Activated CD8-positive, alpha-beta memory T cell treated with anti-CD3 and anti-CD28 coated beads, Interleukin-2, amount 10 ng/mL, durations not matched to agents 7 days and 5 days (primary cell): ENCODE measurements at regions not wholly inside any gene's neighbourhood (a gene's known extent, or its start where the extent isn't known, plus 50 kb on each side); places are given as distances from the start of the nearest gene placed in this dataset.

Source experiments
- ATAC-seq: fragments of 150-1000 bp; cut with Tn5 transposase; one replicate; pipeline ENCODE4 v1.10.0; 2021; ENCODE audit warnings: moderate library complexity
- CTCF ChIA-PET: fragments of 350-600 bp; sonication (Branson Sonifier 250); formaldehyde crosslinking; loops from one replicate; lab custom pipeline; 2021; ENCODE audit warnings: antibody characterized with exemption; lab: Charles Lee
- DNase-seq: peaks from one replicate; pipeline ENCODE4 v3.0.0-alpha.2; 2020
- H3K27ac Mint-ChIP-seq: one replicate; pipeline ENCODE4 v1.8.0; 2021; ENCODE audit warnings: mild to moderate bottlenecking, mixed read lengths
- H3K27me3 Mint-ChIP-seq: one replicate; pipeline ENCODE4 v1.8.0; 2021; ENCODE audit warnings: mixed read lengths
- H3K36me3 Mint-ChIP-seq: one replicate; pipeline ENCODE4 v1.8.0; 2021; ENCODE audit warnings: mild to moderate bottlenecking, mixed read lengths
- H3K4me1 Mint-ChIP-seq: one replicate; pipeline ENCODE4 v1.8.0; 2021; ENCODE audit warnings: mixed read lengths
- H3K4me3 Mint-ChIP-seq: one replicate; pipeline ENCODE4 v1.8.0; 2021; ENCODE audit warnings: mild to moderate bottlenecking, moderate library complexity, mixed read lengths
- H3K9me3 Mint-ChIP-seq: one replicate; pipeline ENCODE4 v1.8.0; 2022; ENCODE audit warnings: low read depth, mixed read lengths

DNA sequence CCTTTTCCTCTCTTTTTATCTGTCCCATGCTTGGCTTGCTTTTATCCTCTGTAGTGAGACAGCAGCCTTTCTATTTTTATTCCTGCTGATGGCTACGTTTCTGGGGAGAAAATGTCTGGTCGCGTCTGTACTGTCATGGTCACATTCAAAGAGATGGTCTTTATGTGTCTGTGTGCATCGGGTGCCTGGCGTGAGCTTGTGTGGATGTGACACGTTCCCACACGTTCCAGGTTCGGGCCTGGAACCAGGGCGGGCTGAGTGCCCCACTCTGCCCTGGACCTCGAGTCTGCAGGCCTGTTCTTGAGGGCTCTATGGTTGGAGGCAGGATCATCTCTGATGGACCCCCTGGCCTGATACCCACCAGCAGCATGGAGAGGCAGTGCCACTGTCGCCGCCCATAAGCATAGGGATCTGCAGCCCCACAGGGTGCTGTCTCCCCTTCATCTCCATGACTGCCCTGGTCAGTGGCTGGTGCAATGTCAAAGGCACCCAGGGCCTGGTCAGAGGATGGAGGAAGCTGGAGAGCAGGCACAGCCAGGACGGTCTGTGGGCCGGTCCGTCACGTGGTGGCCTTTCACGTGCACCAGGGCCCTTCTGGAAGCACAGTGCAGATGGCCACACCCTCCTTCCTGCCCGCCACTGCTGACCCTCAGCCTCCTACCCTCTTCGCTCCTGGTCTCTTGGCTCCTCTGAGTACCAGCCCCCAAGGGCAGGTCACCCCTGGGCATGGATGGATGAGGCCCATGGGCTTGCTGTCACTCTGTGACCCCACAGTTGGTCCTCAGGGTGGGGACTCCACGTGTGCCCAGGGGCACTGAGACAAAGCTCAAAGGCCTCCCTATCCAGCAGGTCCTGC is 149.2 kb upstream of the TWIST2 start:
- no peak overlapping the region for H3K4me3 Mint-ChIP-seq
- H3K36me3 Mint-ChIP-seq = no peaks in the 10 kb centered on the region
- no peak for DNase-seq
- ATAC-seq = no peak
- H3K27ac Mint-ChIP-seq = no peak overlapping the region
- H3K9me3 Mint-ChIP-seq = no peaks in the 10 kb centered on the region
- no peaks in the 10 kb centered on the region for H3K27me3 Mint-ChIP-seq
- CTCF ChIA-PET = no interaction called here
- H3K4me1 Mint-ChIP-seq = no peaks in the 10 kb centered on the region

DNA sequence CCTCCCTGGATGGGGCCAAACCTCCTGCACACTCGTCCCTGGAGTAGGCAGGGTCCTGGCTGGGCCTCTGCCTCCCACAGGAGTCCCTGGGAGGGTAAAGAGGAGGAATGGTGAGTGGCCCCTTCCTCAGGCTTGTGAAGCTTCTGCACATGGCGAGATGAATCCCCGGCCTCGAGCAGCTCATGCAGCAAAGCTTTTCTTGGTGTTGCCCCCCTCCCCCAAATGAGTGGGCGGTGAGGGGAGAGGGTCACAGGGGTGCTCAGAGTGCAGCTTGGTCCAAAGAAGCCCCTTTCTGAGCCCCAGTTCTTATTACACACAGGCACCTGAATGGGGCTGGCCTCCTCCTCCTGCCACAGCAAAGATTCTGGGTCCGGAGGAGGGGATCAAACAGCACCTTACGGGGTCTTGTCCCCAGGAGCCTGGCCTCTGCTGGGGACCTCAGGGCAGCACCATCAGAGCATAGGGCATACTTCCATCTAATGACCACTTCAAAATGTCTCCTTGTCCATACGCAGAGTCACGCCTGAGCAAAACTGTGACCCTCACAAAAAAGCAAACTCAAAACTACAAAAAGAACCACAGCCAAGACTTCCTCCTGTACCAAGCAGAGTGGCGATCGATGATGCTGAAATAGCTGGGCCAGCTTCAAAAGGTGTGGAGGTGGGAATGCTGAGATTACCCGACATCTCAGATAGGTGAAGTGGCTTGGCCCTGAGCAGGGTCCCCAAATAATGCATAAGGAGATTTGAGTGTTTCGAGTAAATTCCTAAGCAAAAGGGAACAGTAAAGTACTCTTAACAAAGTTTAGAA is 148.4 kb upstream of the TWIST2 start:
- Mint-ChIP-seq H3K27ac (no peak overlapping the region), H3K27me3 (no peaks in the 10 kb centered on the region), H3K36me3 (no peaks in the 10 kb centered on the region), H3K4me1 (no peaks in the 10 kb centered on the region), H3K9me3 (no peaks in the 10 kb centered on the region), H3K4me3 (no peak overlapping the region)
- CTCF ChIA-PET = no interaction called here
- no peak for ATAC-seq
- DNase-seq = no peak

DNA sequence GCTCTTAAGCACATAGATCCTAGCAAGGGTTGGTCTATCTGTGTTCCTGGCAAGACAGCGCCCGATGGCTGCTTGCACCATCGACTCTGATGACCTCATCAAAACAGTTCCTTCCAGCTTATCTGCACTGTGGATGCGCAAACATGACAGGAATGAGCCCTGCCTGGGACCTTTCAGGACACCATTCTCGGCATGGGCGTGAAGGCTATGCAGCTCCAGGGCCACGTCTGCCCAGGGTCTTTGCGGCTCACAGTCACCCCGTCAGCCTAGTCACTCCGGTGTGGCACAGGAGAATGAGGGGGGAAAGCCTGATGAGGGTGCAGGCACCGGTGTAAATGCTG is 147.8 kb upstream of the TWIST2 start:
- H3K27ac Mint-ChIP-seq = no peak overlapping the region
- no peaks in the 10 kb centered on the region for H3K9me3 Mint-ChIP-seq
- CTCF ChIA-PET = no interaction called here
- H3K4me3 Mint-ChIP-seq = no peak overlapping the region
- DNase-seq (no peak), ATAC-seq (no peak)
- no peaks in the 10 kb centered on the region for H3K27me3 Mint-ChIP-seq
- no peaks in the 10 kb centered on the region for H3K4me1 Mint-ChIP-seq
- no peaks in the 10 kb centered on the region for H3K36me3 Mint-ChIP-seq

DNA sequence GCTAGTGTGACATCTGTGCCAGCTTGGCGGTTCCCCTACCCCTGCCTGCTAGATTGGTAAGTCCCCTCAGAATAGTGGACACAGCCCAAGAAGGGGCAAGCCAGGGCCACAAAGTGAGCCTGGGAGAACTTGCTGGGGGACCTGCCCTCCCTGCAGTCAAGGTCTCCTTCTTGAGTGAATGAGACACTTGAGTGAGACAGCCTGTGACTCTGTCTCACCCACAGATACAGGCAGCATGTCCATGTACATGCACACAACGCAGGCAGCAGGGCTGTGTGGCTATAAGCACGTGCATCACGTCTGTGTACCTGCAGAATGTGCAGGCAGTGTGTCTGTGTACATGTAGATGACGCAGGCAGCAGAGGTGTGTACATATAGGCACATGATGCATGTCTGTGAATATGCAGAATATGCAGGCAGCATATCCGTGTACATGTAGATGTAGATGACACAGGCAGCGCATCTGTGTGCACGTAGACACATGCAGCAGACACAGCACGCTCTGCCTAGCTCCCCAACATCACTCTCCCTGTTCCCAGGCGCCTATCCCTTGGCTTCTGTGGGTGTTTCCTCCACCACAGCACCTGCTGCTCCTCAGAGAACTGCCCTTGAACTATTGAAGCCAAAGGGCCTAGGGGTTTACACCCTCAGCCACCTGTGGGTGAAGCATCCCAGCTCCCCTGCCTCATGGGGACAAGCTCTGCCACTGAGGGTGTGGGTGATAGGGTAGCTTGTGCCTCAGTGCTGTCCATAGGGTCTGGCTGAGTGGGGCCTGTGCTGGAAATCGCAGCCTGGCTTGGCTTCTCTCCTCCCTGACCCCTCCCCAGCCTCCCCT is 147.2 kb upstream of the TWIST2 start:
- Mint-ChIP-seq H3K36me3 (no peaks in the 10 kb centered on the region), H3K27ac (no peak overlapping the region), H3K9me3 (no peaks in the 10 kb centered on the region), H3K4me3 (no peak overlapping the region), H3K4me1 (no peaks in the 10 kb centered on the region), H3K27me3 (peaks cover 2% of the 10 kb centered on the region)
- DNase-seq (no peak), ATAC-seq (no peak)
- CTCF ChIA-PET = interaction anchor here (0.6 kb wide), 1 partner anchor 202 kb away, joined by 3 read pairs; no protein-coding TSS in a partner anchor

DNA sequence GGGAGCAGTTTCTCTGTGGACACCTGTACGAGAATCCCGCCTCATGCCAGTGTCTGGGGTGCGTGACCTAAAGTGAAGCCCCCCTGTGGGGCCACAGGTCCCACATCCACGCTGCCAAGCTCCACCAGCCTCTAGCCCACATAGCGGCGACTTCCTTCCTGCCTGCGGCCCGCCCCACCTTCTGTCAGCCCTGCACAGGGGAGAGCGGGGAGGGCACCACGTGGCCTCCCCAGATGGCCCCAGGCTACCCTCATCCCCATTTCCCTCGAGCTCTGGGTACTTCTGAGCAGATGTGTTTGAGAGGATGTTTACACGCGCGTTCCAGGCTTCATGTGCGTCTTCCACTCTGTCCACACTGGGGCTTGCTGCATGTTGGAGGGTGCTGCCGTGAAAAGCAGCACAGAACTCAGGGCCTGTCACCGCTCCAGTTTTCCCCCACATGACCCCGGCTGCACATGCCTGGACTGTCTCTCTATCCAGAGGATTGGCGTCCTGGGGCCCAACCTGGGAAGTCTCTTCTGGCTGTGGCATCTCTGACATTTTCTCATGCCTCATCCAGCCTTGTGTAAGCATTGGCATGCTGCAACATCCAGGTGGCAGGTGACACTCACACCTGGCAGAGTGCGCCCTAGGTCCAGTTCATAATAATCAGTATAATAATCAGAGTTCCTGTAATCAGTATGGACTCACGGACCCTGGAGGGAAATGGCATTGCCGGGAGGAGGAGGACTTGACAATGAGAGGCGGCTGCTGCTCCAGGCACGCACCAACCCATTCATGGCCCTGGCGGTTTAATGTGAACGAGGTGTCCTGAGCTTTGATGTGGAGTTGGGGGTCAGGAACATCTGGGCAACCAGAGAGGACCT is 146.3 kb upstream of the TWIST2 start:
- no peak for DNase-seq
- no peak overlapping the region for H3K27ac Mint-ChIP-seq
- no peaks in the 10 kb centered on the region for H3K4me1 Mint-ChIP-seq
- peaks cover 5% of the 10 kb centered on the region for H3K27me3 Mint-ChIP-seq
- H3K4me3 Mint-ChIP-seq = no peak overlapping the region
- ATAC-seq = no peak
- CTCF ChIA-PET = no interaction called here
- H3K36me3 Mint-ChIP-seq = no peaks in the 10 kb centered on the region
- H3K9me3 Mint-ChIP-seq = no peaks in the 10 kb centered on the region

DNA sequence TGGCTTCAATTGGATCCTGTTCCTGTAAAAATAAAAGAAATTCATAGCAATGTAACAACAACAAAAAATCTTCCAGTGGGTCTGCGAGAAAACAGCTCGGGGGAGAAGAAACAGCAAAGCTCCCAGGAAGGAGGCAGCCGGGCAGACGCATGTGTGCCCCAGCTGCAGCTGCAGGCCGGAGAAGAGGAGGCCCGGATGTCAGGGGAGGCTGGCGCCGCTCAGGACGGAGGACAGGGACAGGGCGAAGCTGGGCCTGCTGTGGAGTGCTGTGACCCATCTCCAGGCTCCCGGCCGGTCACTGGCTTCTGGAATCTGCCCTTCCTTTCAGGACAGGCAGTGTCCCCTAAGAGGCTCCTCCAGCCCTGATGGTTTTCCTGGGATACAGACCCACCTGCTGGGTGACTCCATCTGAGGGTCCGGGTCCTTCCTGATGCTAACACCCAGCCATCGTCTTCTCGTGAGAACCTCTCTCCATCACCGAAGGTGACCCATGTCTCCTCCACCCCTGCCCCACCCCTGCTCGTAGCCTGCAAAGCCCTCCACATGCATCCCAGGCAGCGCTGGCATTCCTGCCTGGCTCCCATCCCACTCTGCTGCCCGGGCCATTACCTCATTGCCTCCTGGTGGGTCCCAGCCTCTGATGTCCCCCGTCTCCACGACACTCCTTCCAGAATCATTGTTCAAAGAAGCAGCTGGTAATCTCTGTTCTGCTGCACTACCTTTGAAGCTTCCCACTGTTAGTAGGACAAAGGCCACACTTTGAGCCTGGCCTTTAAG is 145.4 kb upstream of the TWIST2 start:
- no peak for ATAC-seq
- no peak for DNase-seq
- Mint-ChIP-seq H3K9me3 (no peaks in the 10 kb centered on the region), H3K36me3 (no peaks in the 10 kb centered on the region), H3K27me3 (peaks cover 9% of the 10 kb centered on the region), H3K4me3 (no peak overlapping the region), H3K27ac (no peak overlapping the region), H3K4me1 (no peaks in the 10 kb centered on the region)
- CTCF ChIA-PET = no interaction called here

DNA sequence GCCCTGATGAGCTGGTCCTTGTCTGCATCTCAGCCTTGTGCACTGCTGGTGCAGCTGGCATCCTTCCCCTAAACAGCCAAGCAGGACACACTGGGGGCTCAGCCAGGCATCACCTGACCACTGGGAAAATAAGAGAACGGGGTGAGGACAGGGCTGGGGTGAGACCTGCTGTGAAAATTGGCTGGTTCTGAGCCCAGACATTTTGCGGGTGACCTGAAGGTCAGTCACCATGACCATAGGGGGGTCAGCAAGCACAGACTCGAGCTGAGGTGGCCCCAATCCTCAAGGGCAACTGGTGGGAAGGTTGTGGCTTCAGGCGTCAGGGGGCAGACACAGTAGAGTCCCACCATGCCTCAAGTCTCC is 144.9 kb upstream of the TWIST2 start:
- no peak overlapping the region for H3K4me3 Mint-ChIP-seq
- CTCF ChIA-PET = no interaction called here
- H3K27ac Mint-ChIP-seq = no peak overlapping the region
- H3K36me3 Mint-ChIP-seq = no peaks in the 10 kb centered on the region
- DNase-seq = peak; percentile 11
- H3K27me3 Mint-ChIP-seq = peaks cover 14% of the 10 kb centered on the region
- ATAC-seq = no peak
- no peaks in the 10 kb centered on the region for H3K4me1 Mint-ChIP-seq
- no peaks in the 10 kb centered on the region for H3K9me3 Mint-ChIP-seq

DNA sequence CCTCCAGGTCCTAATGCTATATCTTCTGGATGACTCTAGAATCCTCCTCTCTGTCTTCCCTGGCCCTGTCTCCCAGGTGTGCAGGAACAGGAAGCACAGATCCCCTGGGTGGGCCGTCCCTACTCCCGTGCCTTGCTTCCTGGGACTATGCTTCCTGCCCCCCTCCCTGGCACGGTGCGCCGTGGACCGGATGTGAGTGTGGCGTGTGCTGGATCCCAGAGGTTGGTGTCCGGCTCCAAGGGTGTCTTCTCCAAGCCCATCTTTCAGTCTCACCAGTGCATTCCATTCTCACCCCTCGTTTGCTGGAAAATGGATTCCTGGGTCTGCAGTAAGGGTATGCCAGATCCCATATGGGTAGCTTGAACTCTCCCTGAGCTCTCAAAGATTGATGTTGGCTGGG is 144.4 kb upstream of the TWIST2 start:
- no peak for DNase-seq
- peaks cover 16% of the 10 kb centered on the region for H3K27me3 Mint-ChIP-seq
- H3K9me3 Mint-ChIP-seq = no peaks in the 10 kb centered on the region
- CTCF ChIA-PET = no interaction called here
- no peak overlapping the region for H3K27ac Mint-ChIP-seq
- no peaks in the 10 kb centered on the region for H3K4me1 Mint-ChIP-seq
- H3K36me3 Mint-ChIP-seq = no peaks in the 10 kb centered on the region
- H3K4me3 Mint-ChIP-seq = no peak overlapping the region
- ATAC-seq = no peak

DNA sequence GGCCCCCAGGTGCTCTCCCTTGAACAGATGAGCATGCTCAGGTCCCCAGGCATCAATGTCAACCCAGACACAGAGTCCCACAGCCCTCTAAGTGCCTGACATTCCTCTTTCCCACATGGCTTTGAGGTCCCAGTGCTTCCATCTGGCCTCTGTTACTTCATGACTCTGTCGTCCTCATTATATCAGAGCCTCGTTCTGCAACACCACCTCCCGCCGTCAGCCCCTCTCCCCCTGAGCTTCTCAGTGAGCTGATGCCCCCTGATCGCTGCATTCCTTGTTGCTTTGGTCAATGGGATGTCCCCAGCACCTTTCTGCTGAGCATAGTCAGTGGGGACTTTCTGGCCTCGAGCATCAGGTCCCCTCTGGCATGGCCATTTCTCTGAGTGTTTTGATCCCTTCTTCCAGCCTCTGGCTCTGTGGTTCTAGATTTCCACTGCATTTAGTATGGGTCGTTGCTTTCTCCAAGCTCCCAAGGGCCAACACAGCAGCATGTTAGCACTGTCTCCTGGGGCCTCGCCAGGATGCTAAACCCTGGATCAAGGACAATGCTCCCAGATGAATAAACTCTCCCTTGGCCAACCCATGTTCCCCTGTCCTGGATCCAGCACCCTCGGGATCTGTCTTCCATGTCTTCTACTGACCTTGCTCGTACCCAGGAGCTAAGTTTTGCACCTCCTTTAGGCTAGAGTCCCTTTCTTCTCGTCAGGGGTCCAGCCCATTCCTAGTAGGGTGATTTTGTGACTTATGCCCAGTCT is 143.2 kb upstream of the TWIST2 start:
- H3K9me3 Mint-ChIP-seq = no peaks in the 10 kb centered on the region
- H3K4me3 Mint-ChIP-seq = no peak overlapping the region
- CTCF ChIA-PET = no interaction called here
- no peaks in the 10 kb centered on the region for H3K36me3 Mint-ChIP-seq
- H3K4me1 Mint-ChIP-seq = no peaks in the 10 kb centered on the region
- H3K27ac Mint-ChIP-seq = no peak overlapping the region
- ATAC-seq (no peak), DNase-seq (peak; percentile 36)
- peaks cover 20% of the 10 kb centered on the region for H3K27me3 Mint-ChIP-seq

DNA sequence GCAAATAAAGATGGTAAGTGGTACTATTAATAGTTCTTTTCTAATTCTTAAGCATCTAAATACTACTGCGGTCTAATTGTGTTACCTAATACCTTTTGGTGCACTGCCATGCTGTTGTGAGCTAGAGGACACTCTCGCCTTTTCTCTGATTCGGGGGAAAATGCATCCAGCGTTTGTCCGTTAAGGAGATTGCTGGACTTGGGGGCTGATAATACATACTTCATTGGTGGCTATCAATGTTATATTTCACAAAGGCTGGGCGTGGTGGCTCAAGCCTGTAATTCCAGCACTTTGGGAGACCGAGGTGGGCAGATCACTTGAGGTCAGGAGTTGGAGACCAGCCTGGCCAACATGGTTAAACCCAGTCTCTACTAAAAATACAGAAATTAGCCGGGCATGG is 141.7 kb upstream of the TWIST2 start:
- ATAC-seq = no peak
- H3K4me1 Mint-ChIP-seq = no peaks in the 10 kb centered on the region
- H3K9me3 Mint-ChIP-seq = no peaks in the 10 kb centered on the region
- H3K27me3 Mint-ChIP-seq = peaks cover 20% of the 10 kb centered on the region
- no peak overlapping the region for H3K4me3 Mint-ChIP-seq
- CTCF ChIA-PET = no interaction called here
- H3K36me3 Mint-ChIP-seq = no peaks in the 10 kb centered on the region
- H3K27ac Mint-ChIP-seq = no peak overlapping the region
- peak; percentile 21 for DNase-seq

DNA sequence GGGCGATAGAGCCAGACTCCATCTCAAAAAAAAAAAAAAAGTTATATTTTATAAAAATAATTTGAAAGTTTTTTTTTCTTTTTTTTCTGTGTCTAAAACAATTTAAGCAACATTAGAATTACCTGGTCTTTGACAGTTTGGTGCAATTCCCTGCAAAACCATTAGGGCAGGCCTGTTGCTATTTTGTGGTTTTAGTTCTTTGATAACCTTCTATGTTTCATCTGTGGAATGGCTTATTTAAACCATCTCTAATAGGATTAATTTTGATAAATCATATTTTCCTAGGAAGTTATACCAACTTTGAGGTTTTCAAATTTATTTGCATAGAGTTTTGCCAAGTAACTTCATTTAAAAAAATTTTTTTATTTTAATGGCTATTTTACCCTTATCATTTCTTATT is 141.2 kb upstream of the TWIST2 start:
- ATAC-seq (no peak), DNase-seq (no peak)
- Mint-ChIP-seq H3K27me3 (peaks cover 21% of the 10 kb centered on the region), H3K4me3 (no peak overlapping the region), H3K4me1 (no peaks in the 10 kb centered on the region), H3K9me3 (no peaks in the 10 kb centered on the region), H3K27ac (no peak overlapping the region), H3K36me3 (no peaks in the 10 kb centered on the region)
- CTCF ChIA-PET = interaction anchor here (1.3 kb wide), 1 partner anchor 22 kb away, joined by 5 read pairs; no protein-coding TSS in a partner anchor
